Common myeloid progenitor, CD34-positive (primary cell): ENCODE measurements at regions not wholly inside any gene's neighbourhood (a gene's known extent, or its start where the extent isn't known, plus 50 kb on each side); places are given as distances from the start of the nearest gene placed in this dataset.

Experiments used
- CTCF ChIA-PET: fragments of 350-600 bp; sonication (Branson Sonifier 250); formaldehyde crosslinking; loops from one replicate; lab custom pipeline; 2021; ENCODE audit warnings: antibody characterized with exemption; lab: Charles Lee
- POLR2A ChIA-PET: fragments of 350-600 bp; sonication (Branson Sonifier 250); formaldehyde crosslinking; loops from one replicate; lab custom pipeline; 2021; ENCODE audit warnings: antibody characterized with exemption; lab: Charles Lee
- DNase-seq, 3 donors: peaks; one replicate each; pipeline versions ENCODE4 v3.0.0 to v3.0.0-alpha.2; 2013
- H3K27ac ChIP-seq, 2 experiments: 1 replicate in 1 of 2; 2 replicates in 1 of 2; pipeline ENCODE4 v1.7.0; 2013; ENCODE audit warnings: inconsistent platforms in 2 of 2, low read length in 2 of 2, mild to moderate bottlenecking in 2 of 2, low read depth in 1 of 2, moderate library complexity in 1 of 2; ENCODE audit not compliant: severe bottlenecking in 2 of 2, insufficient read depth in 1 of 2, poor library complexity in 1 of 2
- H3K27me3 ChIP-seq, 5 experiments: replicated peaks in 2 of 5; 1 replicate in 3 of 5; 2 replicates in 2 of 5; pipeline versions ENCODE4 v1.6.1 to v1.7.0; 2013; ENCODE audit warnings: low read length in 4 of 5, mild to moderate bottlenecking in 2 of 5, moderate library complexity in 2 of 5, inconsistent platforms in 1 of 5; ENCODE audit not compliant: insufficient read depth in 5 of 5, control insufficient read depth in 4 of 5
- H3K36me3 ChIP-seq, 4 experiments: 1 replicate in 2 of 4; 2 replicates in 2 of 4; pipeline versions ENCODE4 v1.6.1 to v1.7.0; 2013; ENCODE audit warnings: low read length in 3 of 4, control low read depth in 1 of 4, mild to moderate bottlenecking in 1 of 4; ENCODE audit not compliant: control insufficient read depth in 4 of 4, insufficient read depth in 4 of 4
- H3K4me1 ChIP-seq, 4 experiments: 1 replicate in 3 of 4; 2 replicates in 1 of 4; pipeline versions ENCODE4 v1.6.1 to v1.7.1; 2013; ENCODE audit warnings: low read length in 3 of 4, mild to moderate bottlenecking in 3 of 4, control low read depth in 1 of 4, inconsistent platforms in 1 of 4, moderate library complexity in 1 of 4; ENCODE audit not compliant: control insufficient read depth in 4 of 4, insufficient read depth in 4 of 4; ENCODE audit errors: control extremely low read depth in 1 of 4
- H3K4me3 ChIP-seq, 7 experiments: 1 replicate in 4 of 7; 2 replicates in 3 of 7; pipeline versions ENCODE4 v1.5.1 to v1.7.0; 2013; ENCODE audit warnings: mild to moderate bottlenecking in 7 of 7, low read length in 6 of 7, moderate library complexity in 6 of 7, inconsistent platforms in 2 of 7, low read depth in 2 of 7, control low read depth in 1 of 7; ENCODE audit not compliant: insufficient read depth in 4 of 7, control insufficient read depth in 1 of 7; ENCODE audit errors: extremely low read depth in 1 of 7
- H3K9me3 ChIP-seq, 5 experiments: 1 replicate in 4 of 5; 2 replicates in 1 of 5; pipeline versions ENCODE4 v1.6.1 to v1.7.1; 2013; ENCODE audit warnings: low read length in 4 of 5, mild to moderate bottlenecking in 2 of 5, inconsistent platforms in 1 of 5, low read depth in 1 of 5, moderate library complexity in 1 of 5; ENCODE audit not compliant: control insufficient read depth in 4 of 5, insufficient read depth in 2 of 5; ENCODE audit errors: control extremely low read depth in 1 of 5
- WGBS: methylation state at CpG from one replicate; pipeline ENCODE4 v1.1.5; 2013; ENCODE audit not compliant: insufficient coverage; 5-methylcytosine and 5-hydroxymethylcytosine counted together

GRCh38 chr6:40298207-40298606, 289.0 kb downstream of the LRFN2 start:
- CTCF ChIA-PET: no interaction called here
- no peak for DNase-seq
- Histone ChIP-seq H3K4me3 (no peak overlapping the region), H3K4me1 (no peaks in the 10 kb centered on the region), H3K27me3 (peaks cover 0 to 17% (median 2%) of the 10 kb centered on the region in 5 experiments), H3K36me3 (no peaks in the 10 kb centered on the region), H3K27ac (no peak overlapping the region), H3K9me3 (peaks cover 0 to 8% (median 1%) of the 10 kb centered on the region in 5 experiments)
- POLR2A ChIA-PET: no interaction called here
- no CpG with 5 or more reads among the region's 2 CpGs for WGBS

DNA sequence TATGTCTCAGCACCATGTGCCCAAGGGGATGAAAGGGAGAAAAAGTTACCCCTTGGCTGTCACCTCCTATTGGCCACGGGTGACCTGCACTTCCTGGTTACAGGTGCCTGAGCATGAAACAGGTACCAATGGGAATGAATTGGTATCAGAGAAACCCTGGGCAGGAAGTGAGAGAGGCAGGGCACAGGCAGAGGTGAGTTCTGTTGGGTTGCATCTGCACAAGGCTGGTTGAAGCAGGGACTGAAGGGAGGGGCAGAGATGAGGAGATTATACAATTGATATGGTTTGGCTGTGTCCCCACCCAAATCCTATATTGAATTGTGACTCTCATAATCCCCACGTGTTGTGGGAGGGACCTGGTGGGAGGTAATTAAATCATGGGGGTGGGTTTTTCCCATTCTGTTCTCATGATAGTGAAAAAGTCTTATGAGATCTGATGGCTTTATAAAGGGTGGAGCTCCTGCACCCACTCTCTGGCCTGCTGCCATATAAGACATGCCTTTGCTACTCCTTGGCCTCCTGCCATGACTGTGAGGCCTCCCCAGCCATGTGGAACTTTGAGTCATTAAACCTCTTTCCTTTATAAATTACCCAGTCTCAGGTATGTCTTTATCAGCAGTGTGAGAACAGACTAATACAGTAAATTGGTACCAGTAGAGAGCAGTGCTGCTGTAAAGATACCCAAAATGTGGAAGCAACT, 291.8 kb downstream of the LRFN2 start:
- no peak overlapping the region for H3K4me3 ChIP-seq
- H3K27ac ChIP-seq: no peak overlapping the region
- ChIA-PET CTCF (interaction anchor here (0.7 kb wide), 1 partner anchor 12 kb away, joined by 3 read pairs; no protein-coding TSS in a partner anchor), POLR2A (no interaction called here)
- H3K36me3 ChIP-seq: no peaks in the 10 kb centered on the region
- 57% methylated on average over 1 of the region's 2 CpGs for WGBS
- H3K9me3 ChIP-seq: peaks cover 0 to 8% (median 1%) of the 10 kb centered on the region in 5 experiments
- peaks cover 0 to 16% (median 5%) of the 10 kb centered on the region in 5 experiments for H3K27me3 ChIP-seq
- H3K4me1 ChIP-seq: no peaks in the 10 kb centered on the region
- no peak for DNase-seq

DNA sequence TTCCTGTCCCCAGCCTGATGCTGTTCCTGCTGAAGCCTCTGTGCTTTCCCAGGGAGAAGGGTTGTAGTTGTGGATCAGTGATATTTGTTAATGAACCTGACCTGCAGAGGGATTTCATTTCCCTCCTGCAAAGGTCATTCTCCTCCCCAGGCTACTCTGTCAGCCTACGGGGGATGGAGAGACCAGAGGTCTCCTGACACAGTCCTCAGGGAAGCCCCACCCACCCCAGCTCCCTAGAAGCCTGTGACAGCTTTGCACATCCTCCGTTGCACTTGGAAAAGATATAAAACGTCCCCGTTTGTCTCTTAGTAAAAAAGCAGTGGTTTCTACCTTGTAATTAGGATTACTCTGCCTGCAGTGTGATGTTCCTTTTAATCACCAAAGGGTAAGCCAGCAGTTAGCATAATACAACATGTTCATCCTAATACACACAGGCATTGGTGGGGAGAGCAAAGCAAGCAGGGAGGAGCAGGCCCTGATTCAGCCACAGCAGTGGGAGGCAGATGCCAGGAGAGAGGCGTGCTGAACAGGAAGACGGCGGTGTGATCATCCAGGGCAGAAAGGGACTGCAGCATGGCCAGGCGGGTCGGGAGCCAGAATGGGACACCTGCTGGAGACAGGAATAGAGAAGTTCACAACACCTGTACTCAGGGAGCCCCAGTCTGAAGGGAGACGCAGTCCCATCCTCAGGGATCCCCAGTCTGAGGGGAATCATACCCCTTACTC, 293.5 kb downstream of the LRFN2 start:
- Histone ChIP-seq H3K9me3 (peaks cover 0 to 8% (median 1%) of the 10 kb centered on the region in 5 experiments), H3K36me3 (no peaks in the 10 kb centered on the region), H3K27me3 (peaks cover 0 to 12% (median 4%) of the 10 kb centered on the region in 5 experiments), H3K27ac (no peak overlapping the region), H3K4me3 (no peak overlapping the region), H3K4me1 (no peaks in the 10 kb centered on the region)
- no peak for DNase-seq
- ChIA-PET CTCF (no interaction called here), POLR2A (no interaction called here)
- WGBS: 72% methylated on average over 10 of the region's 10 CpGs

- no peak for DNase-seq
- POLR2A ChIA-PET: no interaction called here
- H3K9me3 ChIP-seq: peaks cover 0 to 4% (median 0%) of the 10 kb centered on the region in 5 experiments
- H3K36me3 ChIP-seq: no peaks in the 10 kb centered on the region
- H3K27ac ChIP-seq: no peak overlapping the region
- no peaks in the 10 kb centered on the region for H3K4me1 ChIP-seq
- WGBS: no CpG with 5 or more reads among the region's 1 CpG
- H3K4me3 ChIP-seq: no peak overlapping the region
- H3K27me3 ChIP-seq: peaks cover 0 to 14% (median 4%) of the 10 kb centered on the region in 5 experiments
- CTCF ChIA-PET: no interaction called here
Measured at GRCh38 chr6:40293060-40293459, 294.1 kb downstream of the LRFN2 start.

GRCh38 chr6:40290816-40291215, 296.3 kb downstream of the LRFN2 start:
- DNase-seq: no peak
- POLR2A ChIA-PET: no interaction called here
- Histone ChIP-seq H3K36me3 (no peaks in the 10 kb centered on the region), H3K27me3 (peaks cover 6 to 31% (median 12%) of the 10 kb centered on the region in 5 experiments), H3K9me3 (no peaks in the 10 kb centered on the region), H3K4me1 (no peaks in the 10 kb centered on the region), H3K27ac (no peak overlapping the region), H3K4me3 (no peak overlapping the region)
- CTCF ChIA-PET: no interaction called here
- whole genome bisulfite sequencing: 83% methylated on average over 2 of the region's 2 CpGs

- 90% methylated on average over 2 of the region's 2 CpGs for WGBS
- DNase-seq: no peak
- no peaks in the 10 kb centered on the region for H3K4me1 ChIP-seq
- H3K4me3 ChIP-seq: no peak overlapping the region
- no peaks in the 10 kb centered on the region for H3K36me3 ChIP-seq
- peaks cover 6 to 48% (median 20%) of the 10 kb centered on the region in 5 experiments for H3K27me3 ChIP-seq
- H3K27ac ChIP-seq: no peak overlapping the region
- ChIA-PET POLR2A (no interaction called here), CTCF (no interaction called here)
- no peaks in the 10 kb centered on the region for H3K9me3 ChIP-seq
Measured at GRCh38 chr6:40288919-40289318, 298.2 kb downstream of the LRFN2 start.

GRCh38 chr6:40287296-40287850, 299.8 kb downstream of the LRFN2 start:
- H3K36me3 ChIP-seq: no peaks in the 10 kb centered on the region
- no peak overlapping the region for H3K27ac ChIP-seq
- whole genome bisulfite sequencing: 85% methylated on average over 5 of the region's 5 CpGs
- no peaks in the 10 kb centered on the region for H3K4me1 ChIP-seq
- CTCF ChIA-PET: no interaction called here
- POLR2A ChIA-PET: no interaction called here
- no peak for DNase-seq
- no peaks in the 10 kb centered on the region for H3K9me3 ChIP-seq
- H3K27me3 ChIP-seq: peaks cover 6 to 44% (median 20%) of the 10 kb centered on the region in 5 experiments
- H3K4me3 ChIP-seq: no peak overlapping the region
